Calu3 (cell line): ENCODE measurements at regions not wholly inside any gene's neighbourhood (a gene's known extent, or its start where the extent isn't known, plus 50 kb on each side); places are given as distances from the start of the nearest gene placed in this dataset.

Source experiments
- BruUV-seq: library from RNA; stranded (reverse); fragments of 400-500 nt; replicated peaks from 2 replicates; lab custom pipeline; 2021; lab: Mats Ljungman, UMichigan
- CTCF ChIA-PET: fragments of 300-600 bp; sonication (Branson Sonifier 250); formaldehyde crosslinking; loops from one replicate; lab custom pipeline; 2022; ENCODE audit warnings: antibody characterized with exemption; lab: Charles Lee
- DNase-seq: peaks from one replicate; pipeline ENCODE4 v3.0.0; 2022
- H3K27ac Mint-ChIP-seq: one replicate; pipeline ENCODE4 v1.8.0; 2022; ENCODE audit warnings: mixed read lengths; ENCODE audit not compliant: unreplicated experiment
- H3K27me3 Mint-ChIP-seq: one replicate; pipeline ENCODE4 v1.8.0; 2022; ENCODE audit warnings: mixed read lengths; ENCODE audit not compliant: unreplicated experiment
- H3K36me3 Mint-ChIP-seq: one replicate; pipeline ENCODE4 v1.8.0; 2022; ENCODE audit warnings: mild to moderate bottlenecking, moderate library complexity, mixed read lengths; ENCODE audit not compliant: insufficient read depth, unreplicated experiment
- H3K4me1 Mint-ChIP-seq: one replicate; pipeline ENCODE4 v1.8.0; 2022; ENCODE audit warnings: mild to moderate bottlenecking, low read depth, mixed read lengths; ENCODE audit not compliant: unreplicated experiment
- H3K4me3 Mint-ChIP-seq: one replicate; pipeline ENCODE4 v1.8.0; 2022; ENCODE audit warnings: mild to moderate bottlenecking, low read depth, moderate library complexity, mixed read lengths; ENCODE audit not compliant: unreplicated experiment
- H3K9me3 Mint-ChIP-seq: one replicate; pipeline ENCODE4 v1.8.0; 2022; ENCODE audit warnings: low read depth, mixed read lengths; ENCODE audit not compliant: unreplicated experiment
- intact Hi-C: fragments of 100-400 bp; cut with micrococcal nuclease; formaldehyde crosslinking; loops from one replicate; pipeline ENCODE4 v1.10.0; 2022; ENCODE audit not compliant: unreplicated experiment
- TF ChIP-seq, protein P1 (sequence below): fragments of 200-600 bp; IDR thresholded peaks from one replicate; pipeline ENCODE4 v1.8.0; 2022; ENCODE audit warnings: antibody characterized with exemption; ENCODE audit not compliant: unreplicated experiment

DNA sequence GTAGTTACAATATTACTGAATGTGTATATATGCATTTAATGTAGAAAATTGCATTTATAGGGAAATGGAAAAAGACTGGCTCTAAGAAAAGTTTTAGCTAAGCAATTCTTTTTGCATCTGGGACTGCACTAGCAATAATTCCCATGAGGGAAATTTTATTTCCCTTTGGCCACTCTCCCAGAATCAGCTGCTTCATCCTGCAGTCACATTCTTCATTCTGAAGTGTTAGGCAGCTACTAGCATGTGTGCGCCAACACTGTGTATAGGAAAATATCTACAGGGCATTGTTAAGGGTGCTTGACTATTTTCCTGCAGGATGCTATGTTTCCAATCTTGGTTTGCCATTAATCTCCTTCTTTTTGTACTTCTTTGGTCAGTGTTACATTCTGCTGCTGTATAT lies 312.8 kb upstream of the PCDH20 start:
- intact Hi-C loops: no loop called here
- Mint-ChIP-seq H3K36me3 (no peaks in the 10 kb centered on the region), H3K27me3 (no peaks in the 10 kb centered on the region), H3K4me3 (no peak overlapping the region), H3K9me3 (peaks cover 6% of the 10 kb centered on the region), H3K27ac (no peak overlapping the region), H3K4me1 (no peaks in the 10 kb centered on the region)
- BruUV-seq: no TSS peak
- TF ChIP-seq, protein P1, sequence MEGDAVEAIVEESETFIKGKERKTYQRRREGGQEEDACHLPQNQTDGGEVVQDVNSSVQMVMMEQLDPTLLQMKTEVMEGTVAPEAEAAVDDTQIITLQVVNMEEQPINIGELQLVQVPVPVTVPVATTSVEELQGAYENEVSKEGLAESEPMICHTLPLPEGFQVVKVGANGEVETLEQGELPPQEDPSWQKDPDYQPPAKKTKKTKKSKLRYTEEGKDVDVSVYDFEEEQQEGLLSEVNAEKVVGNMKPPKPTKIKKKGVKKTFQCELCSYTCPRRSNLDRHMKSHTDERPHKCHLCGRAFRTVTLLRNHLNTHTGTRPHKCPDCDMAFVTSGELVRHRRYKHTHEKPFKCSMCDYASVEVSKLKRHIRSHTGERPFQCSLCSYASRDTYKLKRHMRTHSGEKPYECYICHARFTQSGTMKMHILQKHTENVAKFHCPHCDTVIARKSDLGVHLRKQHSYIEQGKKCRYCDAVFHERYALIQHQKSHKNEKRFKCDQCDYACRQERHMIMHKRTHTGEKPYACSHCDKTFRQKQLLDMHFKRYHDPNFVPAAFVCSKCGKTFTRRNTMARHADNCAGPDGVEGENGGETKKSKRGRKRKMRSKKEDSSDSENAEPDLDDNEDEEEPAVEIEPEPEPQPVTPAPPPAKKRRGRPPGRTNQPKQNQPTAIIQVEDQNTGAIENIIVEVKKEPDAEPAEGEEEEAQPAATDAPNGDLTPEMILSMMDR: no peak
- no peak for DNase-seq
- CTCF ChIA-PET: no interaction called here

DNA sequence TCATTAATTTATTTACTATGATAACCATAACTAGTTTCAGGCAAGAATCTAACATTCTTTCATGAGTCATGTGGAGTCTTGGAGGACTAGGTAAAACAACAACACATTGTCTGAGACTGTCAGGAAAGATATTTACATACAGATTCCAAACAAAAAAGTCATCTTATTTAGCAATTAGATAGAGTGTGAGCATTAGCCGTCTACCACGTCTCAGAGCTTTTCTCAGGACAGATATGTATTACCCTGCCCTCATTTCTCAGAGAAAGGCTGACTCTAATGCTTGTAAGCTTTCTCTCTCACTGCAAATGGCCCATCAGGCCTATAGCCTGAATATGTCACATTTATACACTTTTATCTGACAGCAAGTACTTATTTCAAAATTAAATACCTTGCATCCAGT lies 312.1 kb upstream of the PCDH20 start:
- H3K27ac Mint-ChIP-seq: no peak overlapping the region
- peaks cover 6% of the 10 kb centered on the region for H3K9me3 Mint-ChIP-seq
- no peaks in the 10 kb centered on the region for H3K36me3 Mint-ChIP-seq
- TF ChIP-seq, protein P1: no peak
- CTCF ChIA-PET: no interaction called here
- H3K27me3 Mint-ChIP-seq: no peaks in the 10 kb centered on the region
- no peak for DNase-seq
- BruUV-seq: no TSS peak
- intact Hi-C loops: no loop called here
- no peak overlapping the region for H3K4me3 Mint-ChIP-seq
- no peaks in the 10 kb centered on the region for H3K4me1 Mint-ChIP-seq

DNA sequence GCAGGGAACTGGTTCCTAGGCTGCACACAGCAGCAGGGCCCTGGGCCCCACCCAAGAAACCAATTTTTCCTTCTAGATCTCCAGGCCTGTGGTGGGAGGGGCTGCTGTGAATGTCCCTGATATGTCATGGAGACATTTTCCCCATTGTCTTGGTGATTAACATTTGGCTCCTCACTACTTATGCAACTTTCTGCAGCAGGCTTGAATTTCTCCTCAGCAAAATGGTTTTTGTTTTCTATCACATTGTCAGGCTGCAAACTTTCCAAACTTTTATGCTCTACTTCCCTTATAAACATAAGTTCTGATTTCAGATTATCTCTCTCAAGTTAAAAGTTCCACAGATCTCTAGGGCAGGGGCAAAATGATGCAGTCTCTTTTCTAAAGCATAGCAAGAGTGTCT lies 310.2 kb upstream of the PCDH20 start:
- CTCF ChIA-PET: no interaction called here
- no TSS peak for BruUV-seq

DNA sequence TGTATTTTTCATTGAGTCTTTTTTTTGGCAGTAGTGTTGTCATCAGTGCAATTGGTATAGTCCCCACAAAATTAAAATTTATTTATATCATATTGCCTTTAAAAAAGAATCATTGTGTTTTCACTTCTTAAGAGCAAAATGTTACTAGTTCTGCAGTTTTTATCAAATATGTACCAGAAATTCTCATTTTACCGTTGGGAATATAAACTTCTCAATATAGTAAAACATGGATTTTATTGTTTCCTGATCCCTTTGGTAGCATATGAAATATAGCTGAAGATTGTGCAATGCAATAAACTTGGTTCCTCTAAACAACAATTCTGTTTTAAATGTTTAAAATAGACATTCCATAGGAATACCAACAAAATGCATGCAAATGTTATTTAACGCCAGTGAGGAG lies 306.5 kb upstream of the PCDH20 start:
- Mint-ChIP-seq H3K4me1 (no peaks in the 10 kb centered on the region), H3K36me3 (no peaks in the 10 kb centered on the region), H3K4me3 (no peak overlapping the region), H3K9me3 (peaks cover 4% of the 10 kb centered on the region), H3K27ac (no peak overlapping the region), H3K27me3 (no peaks in the 10 kb centered on the region)
- DNase-seq: no peak
- no TSS peak for BruUV-seq
- intact Hi-C loops: no loop called here
- CTCF ChIA-PET: no interaction called here
- TF ChIP-seq, protein P1: no peak

More for the DNA sequence above, 310.2 kb upstream of the PCDH20 start:
- Mint-ChIP-seq H3K9me3 (peaks cover 4% of the 10 kb centered on the region), H3K4me3 (no peak overlapping the region), H3K27me3 (no peaks in the 10 kb centered on the region), H3K4me1 (no peaks in the 10 kb centered on the region), H3K27ac (no peak overlapping the region), H3K36me3 (no peaks in the 10 kb centered on the region)
- TF ChIP-seq, protein P1: no peak
- DNase-seq: no peak
- intact Hi-C loops: no loop called here

DNA sequence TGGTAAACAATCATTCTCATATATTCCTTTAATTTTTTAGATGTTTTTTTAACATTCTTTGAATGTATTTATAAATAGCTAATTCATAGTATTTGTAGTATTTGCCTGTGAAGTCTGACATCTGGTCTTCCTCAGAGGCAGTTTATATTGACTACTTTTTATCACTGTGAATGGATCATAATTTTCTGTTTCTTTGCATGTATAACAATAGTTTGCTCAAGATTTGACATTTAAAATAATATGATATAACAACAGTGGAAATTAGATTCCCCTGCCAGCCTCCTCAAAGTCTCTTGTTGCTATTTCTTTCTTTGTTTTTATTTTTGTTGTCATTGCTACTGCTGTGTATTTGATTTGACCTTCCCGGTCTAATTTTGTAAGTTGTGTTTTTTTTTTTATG lies 297.0 kb upstream of the PCDH20 start:
- no peaks in the 10 kb centered on the region for H3K9me3 Mint-ChIP-seq
- CTCF ChIA-PET: no interaction called here
- TF ChIP-seq, protein P1: no peak
- intact Hi-C loops: no loop called here
- H3K4me1 Mint-ChIP-seq: no peaks in the 10 kb centered on the region
- no peak overlapping the region for H3K4me3 Mint-ChIP-seq
- BruUV-seq: no TSS peak
- no peaks in the 10 kb centered on the region for H3K27me3 Mint-ChIP-seq
- DNase-seq: no peak
- H3K27ac Mint-ChIP-seq: no peak overlapping the region
- no peaks in the 10 kb centered on the region for H3K36me3 Mint-ChIP-seq
